NCI-H1417 treated with DMSO at 0.1 percent for 48 hours (cell line): ENCODE measurements at regions not wholly inside any gene's neighbourhood (a gene's known extent, or its start where the extent isn't known, plus 50 kb on each side); places are given as distances from the start of the nearest gene placed in this dataset.

Source experiments
- DNase-seq: peaks from one replicate; lab custom pipeline; 2025; lab: John Stamatoyannopoulos, UW

DNA sequence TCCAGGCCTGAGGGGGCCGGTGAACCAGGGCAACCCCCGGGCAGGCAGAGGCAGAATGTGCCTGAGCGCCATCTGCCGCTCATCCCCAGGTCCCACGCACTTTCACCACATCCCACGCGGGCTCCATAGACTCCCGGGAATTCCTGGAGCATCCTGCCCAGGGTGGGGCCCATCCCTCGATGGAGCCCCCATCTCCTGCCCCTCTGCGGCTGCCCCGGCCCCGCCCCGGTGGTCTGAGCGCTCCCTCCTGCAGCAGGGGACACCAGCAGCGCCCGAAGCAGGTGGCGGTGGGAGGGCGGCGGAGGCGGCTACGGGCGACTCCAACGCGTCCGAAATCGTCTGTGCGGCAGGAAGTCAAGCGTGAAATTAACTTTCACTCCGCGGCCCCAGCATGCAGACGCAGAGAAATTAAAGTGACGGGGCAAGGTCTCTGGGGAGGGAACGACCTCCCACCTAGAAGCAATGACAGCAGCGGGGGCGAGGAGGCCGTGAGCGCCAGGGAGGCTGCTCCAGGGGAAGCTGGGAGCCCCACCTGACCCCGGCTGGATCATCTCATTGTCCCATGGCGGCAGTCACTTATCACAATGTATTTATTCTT is 122.2 kb downstream of the NCOR2 start:
- no peak for DNase-seq

GRCh38 chr12:124443931-124444712 is 123.3 kb downstream of the NCOR2 start:
- DNase-seq: no peak

DNA sequence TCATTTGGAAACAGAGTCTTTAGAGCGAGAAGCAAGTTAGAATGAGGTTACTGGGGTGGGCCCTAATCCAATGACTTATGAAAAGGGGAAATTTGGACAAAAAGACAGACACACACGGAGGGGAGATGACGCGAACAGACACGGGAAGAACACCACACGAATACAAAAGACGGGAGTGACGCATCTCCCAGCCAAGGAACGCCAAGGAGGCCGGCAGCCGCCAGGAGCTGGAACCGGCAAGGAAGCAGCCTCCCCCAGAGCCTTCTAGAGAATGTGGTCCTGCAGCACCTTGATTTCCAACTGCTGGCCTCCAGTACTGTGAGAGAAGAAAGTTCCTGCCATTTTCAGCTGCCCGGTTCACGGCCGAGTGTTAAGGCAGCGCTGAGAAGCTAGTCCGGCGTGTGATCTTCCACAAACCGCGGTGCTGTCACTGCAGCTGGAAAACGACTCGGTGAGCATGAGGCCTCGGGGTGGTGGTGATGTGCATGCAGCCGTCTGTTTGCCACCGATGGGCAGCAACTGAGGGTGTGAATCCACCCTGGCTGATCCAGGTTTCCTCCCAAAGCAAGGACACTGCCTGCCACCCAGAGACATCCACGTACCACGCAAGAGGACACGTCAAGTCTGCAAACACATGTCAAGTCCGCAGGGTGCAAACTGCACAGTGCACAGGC is 124.5 kb downstream of the NCOR2 start:
- DNase-seq: no peak

DNA sequence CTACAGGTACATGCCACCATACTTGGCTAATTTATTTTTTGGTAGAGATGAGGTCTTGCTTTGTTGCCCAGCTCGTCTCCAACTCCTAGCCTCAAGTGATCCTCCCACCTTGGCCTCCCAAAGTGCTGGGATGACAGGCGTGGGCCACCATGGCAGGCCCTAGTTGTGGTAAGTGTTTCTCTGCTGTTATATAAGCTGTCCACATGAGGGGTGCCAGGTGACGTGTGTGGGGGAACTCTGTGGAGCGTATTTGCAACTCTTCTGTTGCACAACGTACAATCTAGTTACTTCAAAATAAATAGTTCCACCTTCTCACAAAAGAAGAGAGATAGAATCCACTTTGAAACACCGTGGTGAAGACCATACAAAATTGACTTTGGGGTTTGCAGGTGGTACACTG is 125.1 kb downstream of the NCOR2 start:
- no peak for DNase-seq

DNA sequence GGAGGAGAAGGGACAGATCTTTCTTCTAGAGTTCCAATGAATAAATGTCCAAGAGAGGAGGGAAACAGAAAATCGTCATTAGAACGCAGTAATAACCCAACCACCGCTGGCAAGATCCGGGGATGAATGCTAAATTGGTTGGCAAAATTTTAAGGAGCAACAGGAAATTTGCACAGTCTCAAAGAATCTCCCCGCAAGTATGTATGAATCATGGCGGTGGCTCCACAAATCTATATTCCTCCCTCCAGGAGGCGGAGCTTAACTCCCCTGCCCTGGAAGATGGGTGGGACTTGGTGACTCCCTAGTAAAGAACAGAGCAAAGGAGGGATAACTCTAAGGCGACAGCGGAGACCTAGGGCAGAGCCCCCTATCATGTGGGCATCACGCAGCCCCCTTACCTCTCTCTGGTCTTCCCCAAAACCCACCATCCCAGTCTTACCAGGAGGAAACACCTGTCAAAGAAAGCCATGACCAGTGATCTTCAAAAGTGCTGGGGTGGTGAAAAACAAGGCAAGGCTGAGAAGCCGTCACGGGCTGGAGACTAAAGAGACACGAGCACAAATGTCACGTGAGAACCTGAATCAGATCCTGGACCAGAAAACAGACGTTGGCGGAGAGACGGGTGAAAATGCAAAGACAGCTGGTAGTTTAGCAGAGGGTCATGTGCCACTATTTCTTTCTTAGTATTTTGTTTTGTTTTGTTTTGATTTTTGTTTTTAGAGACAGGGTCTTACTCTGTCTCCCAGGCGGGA is 125.8 kb downstream of the NCOR2 start:
- DNase-seq: no peak

GRCh38 chr12:124440841-124441381 is 126.5 kb downstream of the NCOR2 start:
- no peak for DNase-seq

DNA sequence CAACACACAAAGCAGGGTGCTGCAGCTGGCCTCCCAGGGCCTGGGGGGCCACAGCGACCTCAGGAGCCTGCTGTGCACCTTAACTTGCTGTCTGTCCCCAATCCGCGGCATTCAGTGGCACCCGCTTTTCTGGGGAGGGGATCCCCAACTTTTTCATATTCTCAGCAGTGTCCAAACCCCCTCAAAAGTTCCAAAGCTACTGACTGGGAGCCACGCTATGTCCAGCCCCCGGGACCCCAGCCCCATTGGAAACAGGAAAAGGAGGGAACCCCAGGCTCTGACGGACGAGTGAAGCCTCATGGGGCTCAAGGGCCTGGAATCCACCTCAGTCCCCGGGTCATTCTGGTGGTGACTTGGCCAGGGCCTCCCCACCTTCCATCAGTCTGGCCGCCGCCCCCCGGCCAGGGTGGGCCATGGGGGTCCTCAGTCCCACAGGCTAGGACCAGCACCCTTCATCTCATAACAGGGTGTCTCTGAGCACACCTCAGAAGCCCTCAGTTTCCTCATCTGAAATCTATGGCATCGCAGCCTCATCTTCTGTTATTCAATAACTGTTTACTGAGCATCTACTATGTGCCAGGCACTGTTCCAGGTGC is 127.3 kb downstream of the NCOR2 start:
- no peak for DNase-seq

DNA sequence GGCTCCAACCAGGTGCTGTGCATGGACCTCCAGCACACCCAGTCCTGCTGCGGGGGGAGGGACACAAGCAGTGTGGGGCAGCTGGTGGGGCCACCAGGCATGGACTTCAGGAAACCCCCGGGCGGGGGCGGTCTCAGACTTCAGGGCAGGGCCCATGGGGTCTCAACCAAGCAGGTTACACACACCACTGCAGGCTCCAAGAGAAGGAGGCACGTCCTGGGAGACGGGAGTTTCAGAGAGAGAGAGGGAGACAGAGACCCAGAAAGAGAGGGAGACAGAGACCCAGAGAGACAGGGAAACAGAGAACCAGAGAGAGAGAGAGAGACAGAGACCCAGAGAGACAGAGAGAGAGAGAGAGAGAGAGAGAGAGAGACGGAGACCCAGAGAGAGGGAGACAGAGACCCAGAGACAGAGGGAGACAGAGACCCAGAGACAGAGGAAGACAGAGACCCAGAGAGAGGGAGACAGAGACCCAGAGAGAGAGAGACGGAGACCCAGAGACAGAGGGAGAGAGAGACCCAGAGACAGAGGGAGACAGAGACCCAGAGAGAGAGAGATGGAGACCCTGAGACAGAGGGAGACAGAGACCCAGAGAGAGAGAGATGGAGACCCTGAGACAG is 128.9 kb downstream of the NCOR2 start:
- no peak for DNase-seq

DNA sequence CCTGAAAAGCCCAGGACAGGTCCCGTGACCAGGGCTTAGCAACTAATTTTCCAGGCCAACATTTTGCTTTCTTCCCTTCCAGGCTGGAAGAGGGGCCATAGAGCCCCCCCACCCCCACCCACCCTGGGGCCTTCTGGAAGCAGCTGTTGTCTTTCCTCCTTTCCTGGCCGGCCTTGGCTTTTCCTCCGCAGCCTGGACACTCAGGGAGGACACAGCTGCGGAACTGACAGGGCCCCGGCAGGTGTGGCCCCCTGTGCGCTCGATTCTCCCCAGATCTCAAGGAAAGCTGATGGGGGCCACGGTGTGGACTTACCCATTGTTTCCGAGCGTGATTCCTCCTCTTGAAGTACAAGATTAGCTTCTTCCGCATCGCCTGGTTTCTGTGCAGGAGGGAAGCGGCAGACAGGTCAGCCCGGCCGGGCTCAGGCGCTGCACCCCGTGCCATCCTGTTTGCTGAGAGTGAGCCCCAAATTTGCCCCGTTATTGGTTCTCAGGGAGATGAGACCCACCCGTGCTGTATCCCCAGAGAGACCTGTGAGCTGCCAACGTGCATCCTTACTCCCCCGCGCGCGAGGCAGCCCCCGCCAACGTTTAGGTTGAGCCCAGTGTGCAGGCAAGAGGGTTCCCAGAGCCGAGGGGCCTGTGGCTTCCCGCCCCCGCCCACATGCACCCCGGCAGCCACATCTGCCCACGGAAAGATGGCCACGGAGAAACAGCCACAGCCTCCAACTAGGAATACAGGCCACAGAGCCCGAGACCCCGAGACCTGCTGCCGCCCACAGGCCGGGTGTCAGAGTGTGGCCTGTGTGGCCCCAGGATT is 129.6 kb downstream of the NCOR2 start:
- DNase-seq: no peak

DNA sequence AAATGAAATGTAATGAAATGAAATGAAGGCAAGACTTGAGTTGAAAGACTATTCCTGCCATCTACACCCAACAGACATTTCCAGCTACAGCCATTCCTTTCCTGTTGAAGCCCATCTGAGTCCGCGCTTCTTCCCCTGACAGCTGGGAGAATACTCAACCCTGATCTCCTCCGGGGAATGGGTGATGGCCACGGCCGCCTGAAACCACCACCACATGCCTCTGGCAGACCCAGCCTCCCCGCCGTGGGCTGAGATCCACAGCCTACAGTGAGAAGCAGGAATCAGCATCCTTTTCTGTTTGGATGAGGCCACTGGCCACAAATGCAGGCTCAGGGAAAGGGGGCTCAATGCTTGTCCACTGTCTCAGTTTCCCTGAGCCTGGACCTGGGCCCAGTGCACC is 130.3 kb downstream of the NCOR2 start:
- DNase-seq: no peak

GRCh38 chr12:124436366-124436765 is 131.0 kb downstream of the NCOR2 start:
- DNase-seq: no peak

GRCh38 chr12:124435806-124436345 is 131.5 kb downstream of the NCOR2 start:
- DNase-seq: no peak

DNA sequence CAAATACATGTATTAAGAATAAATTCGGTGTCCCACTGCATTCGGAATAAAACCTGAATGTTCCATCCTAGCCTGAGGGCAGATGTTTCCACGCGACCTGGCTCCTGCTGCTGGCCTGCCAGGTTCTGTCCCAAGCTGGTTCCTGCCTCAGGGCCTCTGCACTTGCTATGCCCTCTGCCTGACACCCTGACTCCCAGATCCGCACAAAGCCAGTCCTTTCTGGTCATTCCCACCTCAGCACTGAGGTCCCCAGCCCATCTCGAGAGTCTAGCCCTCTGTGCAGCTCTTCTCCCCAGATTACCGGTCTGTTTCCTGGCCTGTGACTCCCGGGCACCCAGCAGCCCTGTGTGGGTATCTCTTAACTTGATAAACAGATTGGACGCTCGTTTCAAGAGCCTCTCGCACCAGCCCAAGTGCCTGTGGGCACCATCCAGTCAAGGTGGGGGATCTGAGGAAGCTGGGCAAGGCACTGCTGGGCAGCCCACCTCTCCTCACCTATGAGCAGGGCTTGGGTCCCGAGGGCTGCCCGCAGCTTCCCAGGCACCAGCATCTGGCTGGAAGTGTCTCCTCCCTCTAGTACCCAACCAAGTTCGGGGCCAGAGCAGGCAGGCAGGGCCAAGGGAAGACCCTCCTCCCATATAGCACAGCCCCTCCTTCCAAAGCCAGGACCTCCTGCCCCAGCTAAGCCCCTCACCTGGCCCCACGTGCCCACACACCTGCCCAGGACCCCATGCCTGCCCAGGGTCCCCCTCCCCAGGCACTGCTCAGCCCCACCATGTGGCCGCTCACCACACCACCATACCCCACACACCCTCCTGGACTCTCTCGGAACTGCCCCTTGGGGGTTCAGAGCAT is 132.2 kb downstream of the NCOR2 start:
- DNase-seq: no peak

GRCh38 chr12:124434354-124434753 is 133.1 kb downstream of the NCOR2 start:
- no peak for DNase-seq

GRCh38 chr12:124433879-124434278 is 133.5 kb downstream of the NCOR2 start:
- DNase-seq: no peak

GRCh38 chr12:124433147-124433874 is 134.1 kb downstream of the NCOR2 start:
- no peak for DNase-seq

GRCh38 chr12:124432376-124432775 is 135.0 kb downstream of the NCOR2 start:
- DNase-seq: no peak

DNA sequence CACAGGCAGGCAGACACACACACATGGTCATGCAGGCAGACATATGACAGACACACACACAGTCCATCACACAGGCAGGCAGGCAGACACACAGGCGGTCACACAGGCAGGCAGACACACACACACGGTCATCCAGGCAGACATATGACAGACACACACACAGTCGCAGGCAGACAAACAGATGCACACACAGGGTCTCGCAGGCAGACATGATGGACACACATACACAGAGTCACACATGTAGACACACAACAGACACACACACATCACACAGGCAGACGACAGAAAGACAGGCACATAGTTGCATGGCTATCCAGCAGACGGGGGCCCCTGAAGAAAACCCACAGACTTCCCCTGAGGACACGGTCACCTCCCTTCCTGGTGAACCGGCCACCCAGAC is 135.4 kb downstream of the NCOR2 start:
- no peak for DNase-seq

DNA sequence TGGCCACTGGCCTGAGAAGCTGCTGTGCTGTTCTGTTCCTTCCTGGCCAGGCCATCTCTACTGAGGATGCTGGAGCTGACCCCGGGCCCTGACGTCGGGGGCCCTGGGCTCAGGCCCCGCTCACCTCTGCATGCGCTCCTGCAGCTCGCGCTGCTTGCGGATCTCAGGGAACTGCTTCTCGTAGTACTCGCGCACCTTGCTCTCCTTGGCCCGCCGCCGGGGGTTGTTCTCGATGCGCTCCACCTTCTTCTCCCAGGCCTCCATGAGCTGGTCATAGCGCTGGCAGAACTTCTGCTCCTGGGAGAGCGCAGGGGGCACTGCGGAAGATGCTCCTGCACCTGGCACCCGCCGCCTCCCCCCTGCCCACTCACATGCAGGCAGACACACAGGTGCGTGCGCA is 135.6 kb downstream of the RFLNA start:
- no peak for DNase-seq
